ENCODE measurements at regions not wholly inside any gene's neighbourhood (a gene's known extent, or its start where the extent isn't known, plus 50 kb on each side); places are given as distances from the start of the nearest gene placed in this dataset.

GRCh38 chr5:28947865-28948264, 1909.5 kb upstream of the CDH9 start:
- no peak overlapping the region for H4K8ac ChIP-seq (ENCODE audit: extremely low read depth, insufficient read depth, low read length)
- no peak overlapping the region for H2AK5ac ChIP-seq (ENCODE audit: low read depth, low read length)
- no peak overlapping the region for H4K5ac ChIP-seq (ENCODE audit: insufficient read length, low read depth, low read length)
- no peak for DNase-seq (ENCODE audit: low read depth in 1 of 2, low spot score in 2 of 2)
- H2AFZ ChIP-seq (ENCODE audit: low read length), result no peak overlapping the region
- H3K23me2 ChIP-seq (ENCODE audit: low read depth, low read length), result no peaks in the 10 kb centered on the region
- CTCF ChIA-PET (ENCODE audit: partially characterized antibody), result no interaction called here
- FAIRE-seq, result no peak
- H3K27ac ChIP-seq (ENCODE audit: low read depth, low read length), result no peak overlapping the region
- H3K4me1 ChIP-seq (replicated peaks in 1 of 4; ENCODE audit: control insufficient read depth in 3 of 4, insufficient read depth in 4 of 4, low read length in 3 of 4), result no peaks in the 10 kb centered on the region
- no peaks in the 10 kb centered on the region for H4K20me1 ChIP-seq (replicated peaks in 1 of 2; ENCODE audit: control insufficient read depth in 1 of 2, insufficient read depth in 2 of 2, low read length in 2 of 2)
- no peak overlapping the region for H2BK20ac ChIP-seq (ENCODE audit: low read length)
- WGBS, 2 experiments (ENCODE audit: extremely low coverage in 1 of 2, insufficient coverage in 1 of 2, insufficient read length in 1 of 2, insufficient replicate concordance in 2 of 2, low coverage in 1 of 2, low lambda C conversion rate in 2 of 2, missing lambda C conversion rate in 1 of 2), result 88% methylated on average over 2 of the region's 2 CpGs; no CpG with 5 or more reads in 1 of the 2 experiments
- H3K79me2 ChIP-seq (ENCODE audit: control insufficient read depth in 1 of 2, insufficient read depth in 2 of 2, low read length in 2 of 2), result no peaks in the 10 kb centered on the region
- H3K14ac ChIP-seq (ENCODE audit: insufficient read length), result no peak overlapping the region
- POLR2A ChIA-PET (ENCODE audit: partially characterized antibody), result no interaction called here
- H3K79me1 ChIP-seq (ENCODE audit: low read depth, low read length), result no peaks in the 10 kb centered on the region
- H3K4ac ChIP-seq (replicated peaks; ENCODE audit: insufficient read length, low read depth, low read length), result no peak overlapping the region
- no peak overlapping the region for H2BK15ac ChIP-seq (ENCODE audit: low read length)
- no peak overlapping the region for H3K18ac ChIP-seq (ENCODE audit: extremely low read depth, low read length)
- no peaks in the 10 kb centered on the region for H3K9me3 ChIP-seq (ENCODE audit: insufficient read depth in 2 of 2, low read depth in 1 of 2, low read length in 1 of 2)
- no peaks in the 10 kb centered on the region for H3K36me3 ChIP-seq (ENCODE audit: control insufficient read depth in 2 of 4, insufficient read depth in 4 of 4, low read length in 3 of 4)
- H3K23ac ChIP-seq (ENCODE audit: insufficient read length), result no peak overlapping the region
- no peak overlapping the region for H3K4me2 ChIP-seq (ENCODE audit: insufficient read depth in 1 of 2, low read depth in 2 of 2, low read length in 2 of 2)
- H2BK12ac ChIP-seq (ENCODE audit: low read depth, low read length), result no peak overlapping the region
- H3K56ac ChIP-seq (replicated peaks; ENCODE audit: insufficient read length, low read depth, low read length), result no peak overlapping the region
- H2BK120ac ChIP-seq (replicated peaks; ENCODE audit: low read depth, low read length), result no peak overlapping the region
- no peak overlapping the region for H3K4me3 ChIP-seq (ENCODE audit: extremely low read depth in 1 of 4, insufficient read depth in 2 of 4, low read depth in 3 of 4, low read length in 4 of 4)
- H4K91ac ChIP-seq (replicated peaks; ENCODE audit: insufficient read length, low read length), result no peak overlapping the region
- H3K27me3 ChIP-seq (replicated peaks in 1 of 4; ENCODE audit: control insufficient read depth in 3 of 4, extremely low read depth in 1 of 4, insufficient read depth in 3 of 4, low read length in 3 of 4), result no peaks in the 10 kb centered on the region
- no peak overlapping the region for H3K9ac ChIP-seq (replicated peaks in 1 of 4; ENCODE audit: extremely low read depth in 1 of 4, low read depth in 3 of 4, low read length in 3 of 4)
- H2BK5ac ChIP-seq (ENCODE audit: low read depth, low read length), result no peak overlapping the region
- no peak for TF ChIP-seq RFX5 (IDR thresholded peaks at IDR 0.05; ENCODE audit: borderline replicate concordance, low read depth, low read length)
- no peak for TF ChIP-seq KDM4A (IDR thresholded peaks at IDR 0.05; ENCODE audit: low read depth, low read length, severe bottlenecking)
- no peak for TF ChIP-seq POLR2A (IDR thresholded peaks at IDR 0.05; ENCODE audit: control extremely low read depth in 1 of 2, low read depth in 2 of 2, low read length in 2 of 2)
- no peak for TF ChIP-seq NRF1 (IDR thresholded peaks at IDR 0.05; ENCODE audit: low read depth, low read length)
- no peak for TF ChIP-seq E2F6 (IDR thresholded peaks at IDR 0.05)
- no peak for TF ChIP-seq CHD2 (IDR thresholded peaks at IDR 0.05; ENCODE audit: low read length)
- no peak for TF ChIP-seq EP300 (IDR thresholded peaks at IDR 0.05; ENCODE audit: borderline replicate concordance in 1 of 2, low read depth in 2 of 2, low read length in 2 of 2)
- no peak for TF ChIP-seq CBX8 (IDR thresholded peaks at IDR 0.05; ENCODE audit: borderline replicate concordance, low read depth, low read length)
- TF ChIP-seq POLR2AphosphoS5 (IDR thresholded peaks at IDR 0.05; ENCODE audit: low read depth, low read length), result no peak
- no peak for TF ChIP-seq BRCA1 (IDR thresholded peaks at IDR 0.05; ENCODE audit: low read depth, low read length)
- TF ChIP-seq CTBP2 (IDR thresholded peaks at IDR 0.05; ENCODE audit: borderline replicate concordance, insufficient read depth, insufficient read length, low read length), result no peak
- no peak for TF ChIP-seq RAD21 (IDR thresholded peaks at IDR 0.05 in 1 of 2, conservative IDR thresholded peaks at IDR 0.05 in 1 of 2; ENCODE audit: low read depth in 2 of 2, low read length in 2 of 2)
- TF ChIP-seq NANOG (IDR thresholded peaks at IDR 0.05; ENCODE audit: insufficient read depth, low read depth, low read length, poor library complexity, severe bottlenecking), result no peak
- no peak for TF ChIP-seq JUND (IDR thresholded peaks at IDR 0.05; ENCODE audit: low read length)
- no peak for TF ChIP-seq YY1 (IDR thresholded peaks at IDR 0.05; ENCODE audit: low read depth, low read length)

Measured in H1 (cell line).